ENCODE measurements at regions not wholly inside any gene's neighbourhood (a gene's known extent, or its start where the extent isn't known, plus 50 kb on each side); places are given as distances from the start of the nearest gene placed in this dataset.

DNA sequence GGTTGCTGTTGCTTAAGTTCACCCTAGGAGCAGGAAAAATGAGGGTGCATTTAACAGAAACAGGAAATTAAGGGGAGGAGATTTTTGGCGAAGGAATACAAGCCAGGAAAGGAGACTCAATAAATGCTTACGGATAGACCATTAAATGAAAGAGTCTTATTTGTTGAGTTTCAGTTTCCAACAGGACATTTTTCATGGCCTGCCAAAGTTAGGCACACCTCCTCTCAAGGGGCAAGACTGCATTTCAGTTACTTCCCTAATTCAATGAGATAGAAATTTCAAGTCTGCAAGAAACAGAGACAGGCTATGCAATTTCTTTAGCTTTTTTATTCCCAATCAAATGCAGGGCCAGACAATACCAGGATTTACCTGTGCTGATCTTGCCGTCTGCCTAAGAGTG lies 394.7 kb upstream of the KLHL29 start:
- TF ChIP-seq TAF1 (IDR thresholded peaks at IDR 0.05; ENCODE audit: borderline replicate concordance, insufficient read depth, low read length) (no peak), POLR2AphosphoS5 (IDR thresholded peaks at IDR 0.05; ENCODE audit: low read depth, low read length) (no peak)
- TF ChIP-seq, protein P1, sequence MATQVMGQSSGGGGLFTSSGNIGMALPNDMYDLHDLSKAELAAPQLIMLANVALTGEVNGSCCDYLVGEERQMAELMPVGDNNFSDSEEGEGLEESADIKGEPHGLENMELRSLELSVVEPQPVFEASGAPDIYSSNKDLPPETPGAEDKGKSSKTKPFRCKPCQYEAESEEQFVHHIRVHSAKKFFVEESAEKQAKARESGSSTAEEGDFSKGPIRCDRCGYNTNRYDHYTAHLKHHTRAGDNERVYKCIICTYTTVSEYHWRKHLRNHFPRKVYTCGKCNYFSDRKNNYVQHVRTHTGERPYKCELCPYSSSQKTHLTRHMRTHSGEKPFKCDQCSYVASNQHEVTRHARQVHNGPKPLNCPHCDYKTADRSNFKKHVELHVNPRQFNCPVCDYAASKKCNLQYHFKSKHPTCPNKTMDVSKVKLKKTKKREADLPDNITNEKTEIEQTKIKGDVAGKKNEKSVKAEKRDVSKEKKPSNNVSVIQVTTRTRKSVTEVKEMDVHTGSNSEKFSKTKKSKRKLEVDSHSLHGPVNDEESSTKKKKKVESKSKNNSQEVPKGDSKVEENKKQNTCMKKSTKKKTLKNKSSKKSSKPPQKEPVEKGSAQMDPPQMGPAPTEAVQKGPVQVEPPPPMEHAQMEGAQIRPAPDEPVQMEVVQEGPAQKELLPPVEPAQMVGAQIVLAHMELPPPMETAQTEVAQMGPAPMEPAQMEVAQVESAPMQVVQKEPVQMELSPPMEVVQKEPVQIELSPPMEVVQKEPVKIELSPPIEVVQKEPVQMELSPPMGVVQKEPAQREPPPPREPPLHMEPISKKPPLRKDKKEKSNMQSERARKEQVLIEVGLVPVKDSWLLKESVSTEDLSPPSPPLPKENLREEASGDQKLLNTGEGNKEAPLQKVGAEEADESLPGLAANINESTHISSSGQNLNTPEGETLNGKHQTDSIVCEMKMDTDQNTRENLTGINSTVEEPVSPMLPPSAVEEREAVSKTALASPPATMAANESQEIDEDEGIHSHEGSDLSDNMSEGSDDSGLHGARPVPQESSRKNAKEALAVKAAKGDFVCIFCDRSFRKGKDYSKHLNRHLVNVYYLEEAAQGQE (IDR thresholded peaks at IDR 0.05; ENCODE audit: insufficient read depth in 1 of 2, low read depth in 2 of 2, low read length in 2 of 2) = no peak

Data from PFSK-1 (cell line).